Bronchial epithelial cell (primary cell): ENCODE measurements at regions not wholly inside any gene's neighbourhood (a gene's known extent, or its start where the extent isn't known, plus 50 kb on each side); places are given as distances from the start of the nearest gene placed in this dataset.

Source experiments
- DNase-seq: peaks from one replicate; pipeline ENCODE4 v3.0.0-alpha.2; 2010; ENCODE audit warnings: low read depth
- FAIRE-seq: peaks from 2 replicates; lab custom pipeline; 2011; peaks lifted over from hg19 to GRCh38; lab: Jason Lieb, UNC
- H3K27me3 ChIP-seq: 2 replicates; pipeline ENCODE4 v1.5.1; 2011; ENCODE audit warnings: low read length; ENCODE audit not compliant: control insufficient read depth, insufficient read depth
- H3K36me3 ChIP-seq: 2 replicates; pipeline ENCODE4 v1.5.1; 2011; ENCODE audit warnings: low read length; ENCODE audit not compliant: control insufficient read depth, insufficient read depth
- H3K4me3 ChIP-seq: 2 replicates; pipeline ENCODE4 v1.5.1; 2011; ENCODE audit warnings: mild to moderate bottlenecking, low read depth, low read length, control low read depth
- CTCF ChIP-seq: IDR thresholded peaks from 2 replicates; pipeline ENCODE4 v1.5.1; 2011; ENCODE audit warnings: mild to moderate bottlenecking, moderate library complexity, low read length, control low read depth, inconsistent platforms; ENCODE audit not compliant: insufficient read depth, severe bottlenecking

GRCh38 chr20:41783423-41784208, 165.4 kb upstream of the CHD6 start:
- Histone ChIP-seq H3K36me3 (no peaks in the 10 kb centered on the region), H3K4me3 (no peak overlapping the region), H3K27me3 (no peaks in the 10 kb centered on the region)
- FAIRE-seq (no peak), DNase-seq (no peak)
- TF ChIP-seq CTCF = no peak

GRCh38 chr20:41782730-41783406, 164.7 kb upstream of the CHD6 start:
- no peak for FAIRE-seq
- Histone ChIP-seq H3K4me3 (no peak overlapping the region), H3K27me3 (no peaks in the 10 kb centered on the region), H3K36me3 (no peaks in the 10 kb centered on the region)
- TF ChIP-seq CTCF = no peak
- DNase-seq = no peak

- H3K36me3 ChIP-seq = no peaks in the 10 kb centered on the region
- no peak for FAIRE-seq
- H3K4me3 ChIP-seq = no peak overlapping the region
- no peaks in the 10 kb centered on the region for H3K27me3 ChIP-seq
- TF ChIP-seq CTCF = no peak
- DNase-seq = no peak
These were observed 164.1 kb upstream of the CHD6 start for GRCh38 chr20:41782255-41782654.

- Histone ChIP-seq H3K4me3 (no peak overlapping the region), H3K27me3 (no peaks in the 10 kb centered on the region), H3K36me3 (no peaks in the 10 kb centered on the region)
- DNase-seq = no peak
- no peak for TF ChIP-seq CTCF
- no peak for FAIRE-seq
These were observed 158.2 kb upstream of the CHD6 start for GRCh38 chr20:41776421-41776820.

GRCh38 chr20:41774291-41774690, 156.1 kb upstream of the CHD6 start:
- H3K4me3 ChIP-seq = no peak overlapping the region

More at GRCh38 chr20:41774291-41774690, 156.1 kb upstream of the CHD6 start:
- no peaks in the 10 kb centered on the region for H3K27me3 ChIP-seq
- TF ChIP-seq CTCF = no peak
- FAIRE-seq (no peak), DNase-seq (no peak)
- no peaks in the 10 kb centered on the region for H3K36me3 ChIP-seq
